SK-N-SH (cell line): ENCODE measurements at regions not wholly inside any gene's neighbourhood (a gene's known extent, or its start where the extent isn't known, plus 50 kb on each side); places are given as distances from the start of the nearest gene placed in this dataset.

Source experiments
- CTCF ChIA-PET: fragments of 300-600, 350-600 bp; formaldehyde crosslinking; extraction: SDS; loops from one replicate; lab custom pipeline; 2021; lab: Yijun Ruan, JAX
- POLR2A ChIA-PET: fragments of 350-600 bp; sonication (Branson Sonifier 250); formaldehyde crosslinking; extraction: SDS; loops from one replicate; lab custom pipeline; 2020; ENCODE audit warnings: antibody characterized with exemption, inconsistent platforms; lab: Yijun Ruan, JAX
- DNase-seq: peaks from one replicate; pipeline ENCODE4 v3.0.0; 2012
- H2AFZ ChIP-seq: fragments of 200-600 bp; sonication (generic); 2 replicates; pipeline ENCODE4 v1.8.1; 2016; ENCODE audit warnings: antibody characterized with exemption, mild to moderate bottlenecking, low read depth
- H3F3A ChIP-seq: fragments of 200-600 bp; sonication (generic); replicated peaks from 2 replicates; pipeline ENCODE3; 2016; ENCODE audit warnings: antibody characterized with exemption, mild to moderate bottlenecking; ENCODE audit not compliant: insufficient read depth
- H3K27ac ChIP-seq, 2 experiments: fragments of 200-500 bp in 1 of 2; fragments of 200-600 bp in 1 of 2; sonication (Bioruptor generic) in 1 of 2; sonication (generic), shearing (Covaris generic) in 1 of 2; 2 replicates each; pipeline versions ENCODE4 v1.5.1 to v1.6.1; 2014 to 2016; ENCODE audit warnings: low read depth in 2 of 2, inconsistent platforms in 1 of 2, low read length in 1 of 2, mild to moderate bottlenecking in 1 of 2, mixed read lengths in 1 of 2
- H3K27me3 ChIP-seq: fragments of 200-600 bp; sonication (generic), shearing (Covaris generic); 2 replicates; pipeline ENCODE4 v1.6.1; 2016; ENCODE audit warnings: mixed run types; ENCODE audit not compliant: insufficient read depth
- H3K36me3 ChIP-seq, 2 experiments: fragments of 200-500 bp in 1 of 2; fragments of 200-600 bp in 1 of 2; sonication (Bioruptor generic) in 1 of 2; sonication (generic) in 1 of 2; replicated peaks in 1 of 2; 2 replicates each; pipeline versions ENCODE3 to v1.5.1; 2014 to 2016; ENCODE audit warnings: low read length in 1 of 2, mild to moderate bottlenecking in 1 of 2; ENCODE audit not compliant: insufficient read depth in 2 of 2, control insufficient read depth in 1 of 2
- H3K4me1 ChIP-seq, 2 experiments: fragments of 200-500 bp in 1 of 2; fragments of 200-600 bp in 1 of 2; sonication (Bioruptor generic) in 1 of 2; sonication (generic), shearing (Covaris generic) in 1 of 2; 2 replicates each; pipeline versions ENCODE4 v1.5.1 to v1.6.1; 2014 to 2016; ENCODE audit warnings: low read depth in 1 of 2, low read length in 1 of 2, mixed run types in 1 of 2; ENCODE audit not compliant: insufficient read depth in 2 of 2, control insufficient read depth in 1 of 2
- H3K4me2 ChIP-seq: fragments of 200-600 bp; sonication (generic), shearing (Covaris generic); 2 replicates; pipeline ENCODE4 v1.6.1; 2017; ENCODE audit warnings: mixed run types
- H3K4me3 ChIP-seq, 2 experiments: fragments of 200-500 bp in 1 of 2; fragments of 200-600 bp in 1 of 2; sonication (Bioruptor generic) in 1 of 2; sonication (generic), shearing (Covaris generic) in 1 of 2; 2 replicates each; pipeline versions ENCODE4 v1.5.1 to v1.8.1; 2014 to 2016; ENCODE audit warnings: low read depth in 2 of 2, inconsistent platforms in 1 of 2, low read length in 1 of 2, mild to moderate bottlenecking in 1 of 2, mixed read lengths in 1 of 2, moderate library complexity in 1 of 2
- H3K79me2 ChIP-seq: fragments of 200-600 bp; sonication (generic); 2 replicates; pipeline ENCODE4 v1.8.1; 2017; ENCODE audit warnings: mild to moderate bottlenecking; ENCODE audit not compliant: insufficient read depth
- H3K9ac ChIP-seq: fragments of 200-600 bp; sonication (generic); 2 replicates; pipeline ENCODE4 v1.6.1; 2017; ENCODE audit warnings: mixed run types
- H3K9me2 ChIP-seq: fragments of 200-600 bp; sonication (generic); 2 replicates; pipeline ENCODE4 v1.6.1; 2017; ENCODE audit warnings: mixed run types
- H3K9me3 ChIP-seq: fragments of 200-600 bp; sonication (generic); 2 replicates; pipeline ENCODE4 v1.6.1; 2017; ENCODE audit warnings: mixed run types, mild to moderate bottlenecking, moderate library complexity
- H4K20me1 ChIP-seq: fragments of 200-600 bp; sonication (generic); 2 replicates; pipeline ENCODE4 v1.6.1; 2017; ENCODE audit warnings: mild to moderate bottlenecking, mixed run types; ENCODE audit not compliant: insufficient read depth
- EZH2phosphoT487 ChIP-seq: fragments of 200-600 bp; sonication (generic); IDR thresholded peaks from 2 replicates; pipeline ENCODE4 v1.6.1; 2017; ENCODE audit warnings: low read depth, mixed run types, mild to moderate bottlenecking, antibody characterized with exemption, moderate library complexity, borderline replicate concordance
- FOSL2 ChIP-seq: IDR thresholded peaks from 2 replicates; pipeline ENCODE4 v1.4.0; 2012; ENCODE audit warnings: low read depth, mild to moderate bottlenecking, moderate library complexity, borderline replicate concordance
- FOXJ3 ChIP-seq: sonication (generic); formaldehyde crosslinking; IDR thresholded peaks from 2 replicates; pipeline ENCODE4 v1.5.1; 2020; ENCODE audit warnings: mild to moderate bottlenecking, missing genetic modification reagents
- GABPA ChIP-seq: IDR thresholded peaks from 2 replicates; pipeline ENCODE4 v1.4.0; 2012; ENCODE audit warnings: low read depth, mild to moderate bottlenecking
- GATA2 ChIP-seq: sonication (generic); formaldehyde crosslinking; IDR thresholded peaks from 2 replicates; pipeline ENCODE4 v1.5.0; 2020; ENCODE audit warnings: mild to moderate bottlenecking, missing genetic modification reagents
- NRF1 ChIP-seq: IDR thresholded peaks from 2 replicates; pipeline ENCODE4 v1.6.1; 2012; ENCODE audit warnings: low read depth, mild to moderate bottlenecking, low read length
- TAF1 ChIP-seq: IDR thresholded peaks from 2 replicates; pipeline ENCODE4 v1.6.1; 2012; ENCODE audit warnings: low read depth, mild to moderate bottlenecking, low read length, moderate library complexity, borderline replicate concordance
- TCF12 ChIP-seq: IDR thresholded peaks from 2 replicates; pipeline ENCODE4 v1.4.0; 2012
- USF1 ChIP-seq: IDR thresholded peaks from 2 replicates; pipeline ENCODE4 v1.4.0; 2012; ENCODE audit warnings: low read depth, borderline replicate concordance
- USF2 ChIP-seq: fragments of 150-350 bp; IDR thresholded peaks from 2 replicates; pipeline ENCODE4 v1.6.1; 2017; ENCODE audit warnings: antibody characterized with exemption, low read length, low read depth, borderline replicate concordance
- ZBTB33 ChIP-seq: IDR thresholded peaks from 2 replicates; pipeline ENCODE4 v1.4.0; 2012; ENCODE audit warnings: low read depth, borderline replicate concordance
- WGBS: methylation state at CpG from one replicate; pipeline ENCODE4 v1.1.6; 2017; ENCODE audit warnings: low lambda C conversion rate; 5-methylcytosine and 5-hydroxymethylcytosine counted together
- TF ChIP-seq, protein P1 (sequence below): IDR thresholded peaks from 2 replicates; pipeline ENCODE4 v1.6.1; 2012; ENCODE audit warnings: mild to moderate bottlenecking, low read depth, low read length, moderate library complexity

DNA sequence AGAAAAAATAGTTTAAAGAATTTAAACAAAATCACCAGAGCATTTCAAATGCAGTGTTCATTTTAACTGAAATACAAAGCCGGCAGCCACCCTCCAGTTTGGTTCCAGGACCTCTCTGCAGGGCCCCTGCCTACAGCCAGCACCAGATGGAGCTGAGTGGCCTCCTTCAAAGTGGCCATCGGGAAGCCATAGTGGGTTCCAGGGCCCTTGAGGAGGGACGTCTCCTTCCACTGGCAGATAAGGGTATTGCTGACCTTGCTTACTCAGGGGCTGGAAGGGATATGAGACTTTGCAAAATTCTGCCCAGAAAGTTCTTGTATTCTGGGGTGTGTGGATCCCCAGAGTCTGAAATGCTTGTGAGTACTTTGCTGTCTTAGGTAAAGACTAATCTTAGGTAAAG lies 205.2 kb upstream of the APCDD1 start (continued):
- no peak for TF ChIP-seq FOSL2

- Histone ChIP-seq H3K9me2 (no peaks in the 10 kb centered on the region), H3K9me3 (no peaks in the 10 kb centered on the region), H3K36me3 (no peaks in the 10 kb centered on the region), H3K27ac (no peak overlapping the region), H3K27me3 (no peaks in the 10 kb centered on the region; the same call in 1 of the 2 replicates), H3K4me2 (no peak overlapping the region), H3K79me2 (no peaks in the 10 kb centered on the region), H3K9ac (no peak overlapping the region), H3F3A (no peaks in the 10 kb centered on the region), H3K4me3 (no peak overlapping the region), H2AFZ (no peak overlapping the region), H4K20me1 (no peaks in the 10 kb centered on the region), H3K4me1 (peaks cover 0 to 29% of the 10 kb centered on the region in 2 experiments; a peak in 1 of 4 replicates)
- POLR2A ChIA-PET, result no interaction called here
- no peak for DNase-seq
- CTCF ChIA-PET, result interaction anchor here (1.2 kb wide), 1 partner anchor 21 kb away, joined by 3 read pairs; no protein-coding TSS in a partner anchor
- WGBS, result 57% methylated on average over 1 of the region's 1 CpG
- TF ChIP-seq GATA2 (no peak), EZH2phosphoT487 (no peak), GABPA (no peak), TCF12 (no peak), USF2 (no peak), TAF1 (no peak), NRF1 (no peak), FOXJ3 (no peak), ZBTB33 (no peak), USF1 (no peak)
- TF ChIP-seq, protein P1, sequence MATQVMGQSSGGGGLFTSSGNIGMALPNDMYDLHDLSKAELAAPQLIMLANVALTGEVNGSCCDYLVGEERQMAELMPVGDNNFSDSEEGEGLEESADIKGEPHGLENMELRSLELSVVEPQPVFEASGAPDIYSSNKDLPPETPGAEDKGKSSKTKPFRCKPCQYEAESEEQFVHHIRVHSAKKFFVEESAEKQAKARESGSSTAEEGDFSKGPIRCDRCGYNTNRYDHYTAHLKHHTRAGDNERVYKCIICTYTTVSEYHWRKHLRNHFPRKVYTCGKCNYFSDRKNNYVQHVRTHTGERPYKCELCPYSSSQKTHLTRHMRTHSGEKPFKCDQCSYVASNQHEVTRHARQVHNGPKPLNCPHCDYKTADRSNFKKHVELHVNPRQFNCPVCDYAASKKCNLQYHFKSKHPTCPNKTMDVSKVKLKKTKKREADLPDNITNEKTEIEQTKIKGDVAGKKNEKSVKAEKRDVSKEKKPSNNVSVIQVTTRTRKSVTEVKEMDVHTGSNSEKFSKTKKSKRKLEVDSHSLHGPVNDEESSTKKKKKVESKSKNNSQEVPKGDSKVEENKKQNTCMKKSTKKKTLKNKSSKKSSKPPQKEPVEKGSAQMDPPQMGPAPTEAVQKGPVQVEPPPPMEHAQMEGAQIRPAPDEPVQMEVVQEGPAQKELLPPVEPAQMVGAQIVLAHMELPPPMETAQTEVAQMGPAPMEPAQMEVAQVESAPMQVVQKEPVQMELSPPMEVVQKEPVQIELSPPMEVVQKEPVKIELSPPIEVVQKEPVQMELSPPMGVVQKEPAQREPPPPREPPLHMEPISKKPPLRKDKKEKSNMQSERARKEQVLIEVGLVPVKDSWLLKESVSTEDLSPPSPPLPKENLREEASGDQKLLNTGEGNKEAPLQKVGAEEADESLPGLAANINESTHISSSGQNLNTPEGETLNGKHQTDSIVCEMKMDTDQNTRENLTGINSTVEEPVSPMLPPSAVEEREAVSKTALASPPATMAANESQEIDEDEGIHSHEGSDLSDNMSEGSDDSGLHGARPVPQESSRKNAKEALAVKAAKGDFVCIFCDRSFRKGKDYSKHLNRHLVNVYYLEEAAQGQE, result no peak
These were observed 204.6 kb upstream of the APCDD1 start for GRCh38 chr18:10249801-10250200.
